ENCODE measurements at regions not wholly inside any gene's neighbourhood (a gene's known extent, or its start where the extent isn't known, plus 50 kb on each side); places are given as distances from the start of the nearest gene placed in this dataset.

DNA sequence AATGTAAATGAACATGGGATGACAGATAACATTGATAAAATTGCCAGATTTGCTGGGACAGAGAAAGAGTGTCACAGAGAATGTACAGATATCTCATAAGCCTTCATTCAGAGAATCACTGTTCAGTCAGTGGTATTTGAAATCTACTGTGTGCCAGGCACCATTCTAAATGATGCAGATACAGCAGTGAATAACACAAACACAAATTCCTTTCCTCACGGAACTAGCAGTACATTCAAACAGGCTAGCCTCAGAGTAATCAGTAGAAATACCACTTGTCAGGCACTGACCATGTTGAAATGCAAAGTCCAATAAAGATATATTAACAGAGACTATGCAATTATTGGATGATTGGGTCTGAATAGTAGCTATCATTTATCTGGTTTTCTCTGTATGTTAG, 211.0 kb downstream of the RDH14 start:
- Mint-ChIP-seq H3K27me3 (no peaks in the 10 kb centered on the region), H3K4me1 (no peaks in the 10 kb centered on the region), H3K9me3 (ENCODE audit: insufficient read depth) (no peaks in the 10 kb centered on the region), H3K27ac (no peak overlapping the region), H3K4me3 (no peak overlapping the region)
- H3K4me3 ChIP-seq (ENCODE audit: control extremely low read depth in 1 of 5, extremely low read depth in 1 of 5, insufficient read depth in 1 of 5, low read depth in 2 of 5, low read length in 4 of 5): no peak overlapping the region
- ChIA-PET POLR2A (no interaction called here), CTCF (no interaction called here)
- intact Hi-C loops (cut with micrococcal nuclease): no loop called here
- no peak overlapping the region for H3K27ac ChIP-seq (ENCODE audit: low read length in 2 of 2)
- TF ChIP-seq EZH2 (IDR thresholded peaks at IDR 0.05; ENCODE audit: borderline replicate concordance, insufficient read depth, low read depth, low read length, poor library complexity, severe bottlenecking): no peak
- TF ChIP-seq, protein P1, sequence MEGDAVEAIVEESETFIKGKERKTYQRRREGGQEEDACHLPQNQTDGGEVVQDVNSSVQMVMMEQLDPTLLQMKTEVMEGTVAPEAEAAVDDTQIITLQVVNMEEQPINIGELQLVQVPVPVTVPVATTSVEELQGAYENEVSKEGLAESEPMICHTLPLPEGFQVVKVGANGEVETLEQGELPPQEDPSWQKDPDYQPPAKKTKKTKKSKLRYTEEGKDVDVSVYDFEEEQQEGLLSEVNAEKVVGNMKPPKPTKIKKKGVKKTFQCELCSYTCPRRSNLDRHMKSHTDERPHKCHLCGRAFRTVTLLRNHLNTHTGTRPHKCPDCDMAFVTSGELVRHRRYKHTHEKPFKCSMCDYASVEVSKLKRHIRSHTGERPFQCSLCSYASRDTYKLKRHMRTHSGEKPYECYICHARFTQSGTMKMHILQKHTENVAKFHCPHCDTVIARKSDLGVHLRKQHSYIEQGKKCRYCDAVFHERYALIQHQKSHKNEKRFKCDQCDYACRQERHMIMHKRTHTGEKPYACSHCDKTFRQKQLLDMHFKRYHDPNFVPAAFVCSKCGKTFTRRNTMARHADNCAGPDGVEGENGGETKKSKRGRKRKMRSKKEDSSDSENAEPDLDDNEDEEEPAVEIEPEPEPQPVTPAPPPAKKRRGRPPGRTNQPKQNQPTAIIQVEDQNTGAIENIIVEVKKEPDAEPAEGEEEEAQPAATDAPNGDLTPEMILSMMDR (IDR thresholded peaks at IDR 0.05): no peak
- no peaks in the 10 kb centered on the region for H3K9me3 ChIP-seq (ENCODE audit: control extremely low read depth in 1 of 3, control insufficient read depth in 2 of 3, insufficient read depth in 1 of 3, low read length in 2 of 3)
- no peak overlapping the region for H3K4me2 ChIP-seq (replicated peaks; ENCODE audit: low read depth, low read length, poor library complexity, severe bottlenecking)
- no peaks in the 10 kb centered on the region for H3K27me3 ChIP-seq (replicated peaks in 1 of 4; ENCODE audit: control extremely low read depth in 1 of 4, control insufficient read depth in 3 of 4, insufficient read depth in 4 of 4, low read length in 3 of 4)
- no peak for ATAC-seq (ENCODE audit: low read depth)
- H3K9ac ChIP-seq (ENCODE audit: low read length): no peak overlapping the region
- no peak overlapping the region for H2AFZ ChIP-seq (ENCODE audit: insufficient read depth, low read depth, low read length, poor library complexity, severe bottlenecking)
- WGBS (ENCODE audit: insufficient coverage): no CpG with 5 or more reads among the region's 1 CpG
- no peaks in the 10 kb centered on the region for H3K36me3 ChIP-seq (replicated peaks in 1 of 2; ENCODE audit: control extremely low read depth in 1 of 2, control insufficient read depth in 1 of 2, extremely low read depth in 1 of 2, insufficient read depth in 2 of 2, low read length in 1 of 2)
- no peaks in the 10 kb centered on the region for H3K79me2 ChIP-seq (ENCODE audit: control insufficient read depth, insufficient read depth, low read length)
- no peak for DNase-seq
- H3K4me1 ChIP-seq (ENCODE audit: control insufficient read depth in 2 of 2, insufficient read depth in 2 of 2, low read length in 2 of 2): no peaks in the 10 kb centered on the region
- no peaks in the 10 kb centered on the region for H4K20me1 ChIP-seq (ENCODE audit: control insufficient read depth, insufficient read depth, low read length, poor library complexity, severe bottlenecking)

DNA sequence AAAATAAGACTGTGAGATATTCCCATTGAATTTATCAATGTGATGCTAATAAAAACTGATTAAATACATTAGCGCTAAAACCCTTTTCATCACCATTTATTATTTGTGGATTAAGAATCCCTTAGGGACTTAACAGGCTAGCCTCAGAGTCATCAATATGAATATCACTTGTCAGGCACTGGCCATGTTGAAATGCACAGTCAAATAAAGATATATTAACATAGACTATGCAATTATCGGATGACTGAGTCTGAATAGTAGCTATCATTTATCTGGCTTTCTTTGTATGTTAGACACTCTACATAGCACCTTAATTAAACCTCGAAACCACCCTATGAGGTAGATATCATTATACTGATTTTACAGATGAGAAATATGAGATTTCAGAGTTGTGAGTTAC, 213.6 kb downstream of the RDH14 start:
- no peaks in the 10 kb centered on the region for H3K4me1 ChIP-seq (ENCODE audit: control insufficient read depth in 2 of 2, insufficient read depth in 2 of 2, low read length in 2 of 2)
- Mint-ChIP-seq H3K4me3 (no peak overlapping the region), H3K27me3 (peaks cover 4% of the 10 kb centered on the region), H3K27ac (no peak overlapping the region), H3K9me3 (ENCODE audit: insufficient read depth) (no peaks in the 10 kb centered on the region), H3K4me1 (no peaks in the 10 kb centered on the region)
- H2AFZ ChIP-seq (ENCODE audit: insufficient read depth, low read depth, low read length, poor library complexity, severe bottlenecking): no peak overlapping the region
- H3K27me3 ChIP-seq (replicated peaks in 1 of 4; ENCODE audit: control extremely low read depth in 1 of 4, control insufficient read depth in 3 of 4, insufficient read depth in 4 of 4, low read length in 3 of 4): no peaks in the 10 kb centered on the region
- no peak overlapping the region for H3K9ac ChIP-seq (ENCODE audit: low read length)
- no peaks in the 10 kb centered on the region for H3K9me3 ChIP-seq (ENCODE audit: control extremely low read depth in 1 of 3, control insufficient read depth in 2 of 3, insufficient read depth in 1 of 3, low read length in 2 of 3)
- no peak for DNase-seq
- TF ChIP-seq, protein P1 (IDR thresholded peaks at IDR 0.05): no peak
- no peak for TF ChIP-seq EZH2 (IDR thresholded peaks at IDR 0.05; ENCODE audit: borderline replicate concordance, insufficient read depth, low read depth, low read length, poor library complexity, severe bottlenecking)
- intact Hi-C loops (cut with micrococcal nuclease): no loop called here
- H3K4me2 ChIP-seq (replicated peaks; ENCODE audit: low read depth, low read length, poor library complexity, severe bottlenecking): no peak overlapping the region
- no peak overlapping the region for H3K27ac ChIP-seq (ENCODE audit: low read length in 2 of 2)
- CTCF ChIA-PET: no interaction called here
- ATAC-seq (ENCODE audit: low read depth): no peak
- POLR2A ChIA-PET: no interaction called here
- H3K4me3 ChIP-seq (ENCODE audit: control extremely low read depth in 1 of 5, extremely low read depth in 1 of 5, insufficient read depth in 1 of 5, low read depth in 2 of 5, low read length in 4 of 5): no peak overlapping the region
- no peaks in the 10 kb centered on the region for H4K20me1 ChIP-seq (ENCODE audit: control insufficient read depth, insufficient read depth, low read length, poor library complexity, severe bottlenecking)
- H3K79me2 ChIP-seq (ENCODE audit: control insufficient read depth, insufficient read depth, low read length): no peaks in the 10 kb centered on the region
- H3K36me3 ChIP-seq (replicated peaks in 1 of 2; ENCODE audit: control extremely low read depth in 1 of 2, control insufficient read depth in 1 of 2, extremely low read depth in 1 of 2, insufficient read depth in 2 of 2, low read length in 1 of 2): no peaks in the 10 kb centered on the region
- no CpG with 5 or more reads among the region's 3 CpGs for WGBS (ENCODE audit: insufficient coverage)

Measured in B cell (primary cell).